ENCODE measurements at regions not wholly inside any gene's neighbourhood (a gene's known extent, or its start where the extent isn't known, plus 50 kb on each side); places are given as distances from the start of the nearest gene placed in this dataset.

GRCh38 chr2:5834501-5834900 is 142.3 kb downstream of the SOX11 start:
- TF ChIP-seq ZNF274 (IDR thresholded peaks at IDR 0.05; ENCODE audit: low read depth, low read length) (no peak), YY1 (IDR thresholded peaks at IDR 0.05; ENCODE audit: insufficient read depth, insufficient read length) (no peak)

All from NT2/D1 (cell line).